HG02870 (cell line): ENCODE measurements at regions not wholly inside any gene's neighbourhood (a gene's known extent, or its start where the extent isn't known, plus 50 kb on each side); places are given as distances from the start of the nearest gene placed in this dataset.

ENCODE experiments used
- ATAC-seq: cut with Tn5 transposase; IDR thresholded peaks from one replicate; pipeline ENCODE4 v1.9.1; 2021; ENCODE audit warnings: mild to moderate bottlenecking, moderate library complexity; ENCODE audit not compliant: unreplicated experiment

DNA sequence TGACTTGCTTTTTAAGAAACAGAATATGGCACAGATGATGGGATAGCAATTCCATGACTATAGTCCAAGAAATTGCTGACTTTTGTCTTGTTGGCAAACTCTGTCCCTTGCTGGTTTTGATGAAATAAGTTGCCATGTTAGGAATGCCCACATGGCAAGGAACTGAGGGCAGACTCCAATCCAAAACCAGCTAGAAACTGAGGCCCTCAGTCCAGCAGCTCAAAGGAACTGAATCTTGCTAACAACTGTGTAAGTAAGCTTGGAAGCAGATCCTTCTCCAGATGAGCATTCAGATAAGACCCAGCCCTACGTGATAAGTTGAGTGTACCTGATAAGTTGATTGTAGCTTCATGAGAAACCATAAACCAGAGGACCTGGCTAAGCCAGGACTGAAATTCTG lies 64.3 kb upstream of the BMPER start:
- ATAC-seq: no peak

DNA sequence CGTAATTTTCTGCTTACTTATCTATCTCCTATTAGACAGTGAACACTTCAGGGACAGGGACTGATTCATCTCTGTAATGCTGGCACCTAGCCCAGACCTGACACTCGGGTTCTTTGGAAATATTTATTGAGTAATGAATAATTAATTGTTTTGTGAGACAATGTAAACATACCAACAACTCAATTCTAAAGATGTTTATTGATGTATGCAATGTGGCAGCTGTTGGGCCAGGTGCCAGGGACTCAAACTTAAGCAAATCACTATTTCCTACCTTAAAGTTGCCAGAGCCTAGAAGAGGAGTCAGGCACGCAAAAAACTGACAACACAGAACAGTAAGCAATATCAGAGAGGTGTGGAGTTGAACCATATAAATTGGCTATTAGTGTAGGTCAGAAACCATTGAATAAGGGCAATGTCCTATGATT lies 63.6 kb upstream of the BMPER start:
- ATAC-seq: no peak

DNA sequence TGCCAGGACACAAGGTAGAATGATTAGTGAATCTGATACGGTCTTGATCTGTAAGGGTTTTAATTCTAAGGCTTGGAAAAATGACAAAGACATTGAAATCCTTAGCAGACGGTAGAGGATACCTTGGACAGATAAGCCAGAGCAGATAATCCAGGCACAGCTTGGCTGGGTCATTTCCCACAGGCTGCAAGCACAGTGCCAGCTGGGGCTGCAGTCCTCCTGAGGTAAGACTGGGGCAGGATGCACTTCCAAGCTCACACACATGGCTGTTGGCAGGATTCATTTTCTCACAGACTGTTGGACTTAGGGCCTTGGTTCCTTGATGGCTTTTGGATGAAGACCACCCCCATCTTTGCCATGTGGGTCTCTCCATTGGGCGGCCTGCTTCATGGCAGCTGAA lies 63.2 kb upstream of the BMPER start:
- no peak for ATAC-seq

DNA sequence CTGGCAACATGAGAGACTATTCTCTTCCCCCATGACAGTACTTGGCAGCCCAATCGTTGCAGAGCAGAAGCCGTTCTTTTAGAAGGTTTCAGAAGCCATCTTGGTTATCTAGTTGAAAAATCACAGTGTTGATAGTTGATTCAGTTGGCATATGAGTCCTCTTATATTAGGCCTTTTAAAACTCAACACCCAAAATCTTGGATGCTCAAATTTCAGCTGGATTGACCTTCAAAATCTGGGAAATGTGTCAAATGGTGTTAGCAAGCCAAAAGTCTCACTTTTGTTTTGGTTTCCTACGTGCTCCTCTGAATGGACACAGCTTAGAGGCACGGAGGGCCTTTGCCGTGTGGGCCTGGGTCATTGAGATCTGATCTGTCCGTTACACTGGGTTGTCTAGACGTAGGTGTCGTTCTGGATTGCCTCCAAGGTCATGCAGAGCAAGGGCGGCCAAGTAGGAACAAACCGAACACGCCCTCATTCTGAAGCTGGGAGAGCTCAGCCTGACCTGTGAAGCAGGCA lies 59.3 kb upstream of the BMPER start:
- ATAC-seq: no peak

DNA sequence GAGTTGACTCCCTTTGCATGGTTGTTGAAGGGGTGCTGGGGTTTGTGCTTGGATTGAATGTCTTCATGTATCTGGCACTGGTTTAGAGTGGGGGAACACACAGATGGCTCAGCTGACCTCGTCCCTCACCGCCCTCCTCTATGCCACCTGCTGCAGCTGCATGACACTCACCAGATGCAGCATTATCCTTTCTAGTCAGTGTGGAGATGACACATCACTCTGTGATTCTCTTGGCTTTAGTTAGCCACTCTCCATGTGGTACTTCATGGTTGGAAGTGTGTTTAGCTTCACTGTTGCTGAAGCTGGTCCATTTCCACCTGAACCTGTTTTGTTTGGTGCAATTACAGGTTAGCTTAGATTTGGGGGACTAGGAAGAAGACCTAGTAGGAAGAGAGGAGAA lies 56.3 kb upstream of the BMPER start:
- no peak for ATAC-seq

DNA sequence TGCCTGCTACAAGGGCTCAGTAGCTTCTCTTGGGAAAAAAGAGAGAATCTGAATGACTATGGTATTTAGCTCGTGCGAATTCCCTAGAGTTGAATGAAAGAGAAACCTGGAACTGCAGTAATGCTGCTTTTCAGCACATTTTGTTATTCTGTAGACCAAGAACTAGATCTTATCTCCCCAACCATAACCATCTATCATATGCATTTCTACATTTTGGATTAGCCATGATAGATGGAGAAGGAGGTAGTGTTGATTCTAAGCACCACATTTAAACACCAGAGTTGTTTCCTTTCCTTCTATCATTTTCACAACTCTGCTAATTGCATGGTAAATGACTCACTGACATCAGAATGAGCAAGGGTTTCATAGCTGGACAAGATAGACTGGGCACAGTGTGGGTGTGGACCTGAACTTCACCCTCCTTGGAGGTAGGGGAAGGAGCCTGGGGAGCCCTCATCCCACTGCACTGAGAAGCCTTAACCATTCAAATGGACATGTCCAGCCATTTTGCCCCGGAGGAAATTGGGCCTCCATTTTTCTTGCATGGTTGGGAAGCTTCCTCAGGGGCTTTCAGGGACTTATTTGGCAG lies 55.3 kb upstream of the BMPER start:
- ATAC-seq: no peak

DNA sequence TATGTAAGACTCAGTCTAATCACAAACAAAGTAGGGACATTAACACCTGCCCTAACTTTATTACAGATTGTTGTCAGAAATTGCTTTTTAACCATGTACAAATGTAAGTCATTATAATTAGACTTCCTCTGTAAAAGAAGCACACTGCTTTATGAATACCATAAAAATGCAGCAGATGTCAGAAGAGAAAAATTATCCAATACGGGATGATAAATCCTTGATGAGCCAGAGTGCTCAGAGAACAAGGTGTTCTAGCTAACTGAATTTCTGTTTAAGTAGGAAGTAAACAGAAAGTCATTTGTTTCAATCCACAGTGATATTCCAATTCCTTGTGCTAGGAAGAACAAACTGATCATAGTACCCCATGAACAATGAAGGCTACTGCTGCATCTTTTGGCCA lies 54.6 kb upstream of the BMPER start:
- no peak for ATAC-seq

DNA sequence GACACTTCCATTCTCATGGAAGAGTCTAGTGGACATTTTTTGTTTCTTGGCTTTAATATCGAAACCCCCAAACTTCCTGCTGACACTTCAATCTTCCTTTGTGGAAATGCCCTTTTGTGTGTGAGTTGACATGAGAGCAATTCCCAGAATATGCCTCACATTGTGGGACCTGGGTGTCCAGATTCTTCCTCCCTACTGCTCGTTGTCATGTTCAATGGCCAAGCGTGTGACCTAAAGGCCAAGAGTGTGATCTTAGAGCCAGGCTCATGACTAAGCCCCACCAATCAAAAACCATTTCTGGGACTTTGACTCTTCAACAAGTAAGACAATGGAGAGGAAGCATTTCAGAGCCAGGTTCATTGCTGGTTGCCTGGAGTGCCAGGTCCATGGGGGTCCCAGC lies 52.5 kb upstream of the BMPER start:
- no peak for ATAC-seq

DNA sequence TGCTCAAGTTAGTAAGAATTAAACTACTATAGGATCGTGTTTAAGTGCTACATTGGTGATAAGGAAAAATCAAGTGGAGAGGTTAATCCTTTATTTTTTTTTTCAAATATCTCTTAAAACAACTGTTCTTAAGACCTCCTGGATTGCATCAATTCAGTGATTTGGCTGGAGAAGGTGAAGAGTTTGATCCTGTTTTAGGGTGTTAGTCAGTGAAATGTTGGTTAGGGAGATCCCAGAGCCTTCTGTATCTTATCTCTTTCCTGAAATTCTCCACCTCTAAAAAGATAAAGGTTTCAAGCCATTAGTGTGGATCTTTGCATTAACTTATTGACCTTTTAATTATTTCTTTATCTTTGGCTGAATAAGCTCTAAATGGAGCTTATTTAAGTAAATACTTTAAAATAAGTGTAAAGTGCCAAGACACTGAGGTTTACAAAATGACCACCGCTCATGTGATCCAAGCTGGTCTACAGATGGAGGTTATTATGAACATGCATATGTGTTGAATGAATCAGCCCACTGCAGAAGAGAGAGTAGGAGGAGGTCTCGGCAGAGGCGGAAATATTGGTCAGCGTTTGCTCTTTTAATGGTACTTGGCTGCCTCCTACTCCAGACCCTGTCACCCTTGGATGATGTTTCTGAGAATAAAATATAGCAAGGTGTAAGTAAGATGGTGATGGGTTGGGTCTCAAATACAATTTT lies 51.8 kb upstream of the BMPER start:
- ATAC-seq: no peak

DNA sequence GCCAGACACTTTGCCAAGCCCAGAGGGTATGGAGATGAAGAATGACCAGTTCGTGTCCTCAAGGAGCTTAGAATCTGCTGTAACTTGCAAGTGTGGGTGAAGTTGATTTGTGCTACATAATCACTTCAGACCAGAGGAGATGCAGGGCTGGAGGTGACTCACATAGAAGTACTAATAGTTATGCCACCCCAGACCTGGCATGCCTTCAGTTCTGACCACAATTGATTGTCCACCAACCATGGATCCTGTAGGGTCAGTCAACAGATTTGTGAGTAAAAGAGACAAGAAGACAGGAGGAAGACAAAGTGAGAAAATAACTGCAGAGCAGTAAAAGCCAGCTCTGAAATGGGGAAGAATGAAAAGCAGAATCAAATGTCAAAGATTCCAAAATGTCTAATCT lies 51.2 kb upstream of the BMPER start:
- no peak for ATAC-seq

DNA sequence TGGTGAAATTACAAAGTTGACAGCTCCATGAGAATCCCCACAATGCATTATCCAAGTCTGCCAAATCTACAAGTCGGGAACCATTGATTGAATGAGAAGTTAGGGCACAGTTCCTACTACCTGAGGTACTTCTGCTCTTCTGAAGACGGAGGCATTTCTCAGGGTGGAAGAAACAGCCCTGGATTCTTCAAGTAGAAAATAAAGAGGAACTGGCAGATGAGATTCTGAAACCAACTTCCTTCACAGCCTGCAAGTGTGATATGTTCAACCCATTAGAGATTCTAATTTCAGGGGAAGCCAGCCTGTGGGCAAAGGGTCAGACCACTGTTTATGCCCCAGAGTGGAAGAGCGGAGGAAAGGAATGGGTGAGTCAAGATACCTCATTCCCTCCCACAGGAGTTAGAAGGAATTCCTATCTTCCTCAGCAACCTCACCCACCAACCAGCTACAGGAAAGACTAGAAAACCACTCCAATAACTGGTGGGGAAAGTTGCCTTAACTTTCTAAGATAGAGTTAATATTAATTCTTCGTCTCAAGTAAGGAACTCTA lies 50.5 kb upstream of the BMPER start:
- ATAC-seq: no peak
